Liver (tissue), 3 donors: ENCODE measurements at regions not wholly inside any gene's neighbourhood (a gene's known extent, or its start where the extent isn't known, plus 50 kb on each side); places are given as distances from the start of the nearest gene placed in this dataset.

Experiments used
- RAD21 ChIP-seq, 2 donors: IDR thresholded peaks; 2 replicates each; pipeline ENCODE4 v1.6.1; 2016; ENCODE audit warnings: antibody characterized with exemption in 2 of 2, mild to moderate bottlenecking in 2 of 2
- RXRA ChIP-seq, 2 donors: IDR thresholded peaks; 2 replicates each; pipeline ENCODE4 v1.6.1; 2017 to 2018; ENCODE audit warnings: antibody characterized with exemption in 2 of 2, mild to moderate bottlenecking in 1 of 2
- YY1 ChIP-seq: IDR thresholded peaks from 2 replicates; pipeline ENCODE4 v1.6.1; 2016; ENCODE audit warnings: antibody characterized with exemption, mild to moderate bottlenecking
- TF ChIP-seq, protein P1 (sequence below): fragments of 150-350 bp; IDR thresholded peaks from 2 replicates; pipeline ENCODE4 v1.5.1; 2017; ENCODE audit warnings: improper control_type of control experiment, low read depth, low read length; ENCODE audit not compliant: missing input control
- TF ChIP-seq, protein P2 (sequence below): IDR thresholded peaks from 2 replicates; pipeline ENCODE4 v1.6.1; 2016; ENCODE audit warnings: antibody characterized with exemption, mild to moderate bottlenecking
- TF ChIP-seq, protein P3 (sequence below): IDR thresholded peaks from 2 replicates; pipeline ENCODE4 v1.6.1; 2016; ENCODE audit warnings: antibody characterized with exemption
- TF ChIP-seq, protein P4 (sequence below): IDR thresholded peaks from 2 replicates; pipeline ENCODE4 v1.6.1; 2016; ENCODE audit warnings: antibody characterized with exemption
- donor health status: healthy.
- donor health status: healthy.

DNA sequence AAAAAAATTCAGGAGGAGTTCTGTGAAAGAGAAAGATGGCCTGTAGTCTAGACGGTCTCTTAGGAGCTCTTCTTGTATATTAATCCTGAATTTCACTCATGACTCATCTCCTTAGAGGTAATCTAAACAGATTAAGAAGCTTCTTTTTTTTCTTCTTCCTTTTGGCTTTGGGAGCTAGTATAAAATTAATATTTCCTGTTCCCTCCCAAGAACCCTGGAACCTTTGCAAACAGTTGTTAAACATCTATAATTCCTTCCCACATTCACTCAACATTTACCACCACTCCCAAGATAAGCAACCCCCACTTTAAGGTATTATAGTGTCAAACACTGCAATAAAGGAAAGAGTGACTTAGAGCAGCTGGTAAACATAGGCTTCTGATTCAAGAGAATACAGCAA lies 146.4 kb upstream of the EDNRA start:
- TF ChIP-seq, protein P1, sequence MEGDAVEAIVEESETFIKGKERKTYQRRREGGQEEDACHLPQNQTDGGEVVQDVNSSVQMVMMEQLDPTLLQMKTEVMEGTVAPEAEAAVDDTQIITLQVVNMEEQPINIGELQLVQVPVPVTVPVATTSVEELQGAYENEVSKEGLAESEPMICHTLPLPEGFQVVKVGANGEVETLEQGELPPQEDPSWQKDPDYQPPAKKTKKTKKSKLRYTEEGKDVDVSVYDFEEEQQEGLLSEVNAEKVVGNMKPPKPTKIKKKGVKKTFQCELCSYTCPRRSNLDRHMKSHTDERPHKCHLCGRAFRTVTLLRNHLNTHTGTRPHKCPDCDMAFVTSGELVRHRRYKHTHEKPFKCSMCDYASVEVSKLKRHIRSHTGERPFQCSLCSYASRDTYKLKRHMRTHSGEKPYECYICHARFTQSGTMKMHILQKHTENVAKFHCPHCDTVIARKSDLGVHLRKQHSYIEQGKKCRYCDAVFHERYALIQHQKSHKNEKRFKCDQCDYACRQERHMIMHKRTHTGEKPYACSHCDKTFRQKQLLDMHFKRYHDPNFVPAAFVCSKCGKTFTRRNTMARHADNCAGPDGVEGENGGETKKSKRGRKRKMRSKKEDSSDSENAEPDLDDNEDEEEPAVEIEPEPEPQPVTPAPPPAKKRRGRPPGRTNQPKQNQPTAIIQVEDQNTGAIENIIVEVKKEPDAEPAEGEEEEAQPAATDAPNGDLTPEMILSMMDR: no peak
- TF ChIP-seq, protein P2, sequence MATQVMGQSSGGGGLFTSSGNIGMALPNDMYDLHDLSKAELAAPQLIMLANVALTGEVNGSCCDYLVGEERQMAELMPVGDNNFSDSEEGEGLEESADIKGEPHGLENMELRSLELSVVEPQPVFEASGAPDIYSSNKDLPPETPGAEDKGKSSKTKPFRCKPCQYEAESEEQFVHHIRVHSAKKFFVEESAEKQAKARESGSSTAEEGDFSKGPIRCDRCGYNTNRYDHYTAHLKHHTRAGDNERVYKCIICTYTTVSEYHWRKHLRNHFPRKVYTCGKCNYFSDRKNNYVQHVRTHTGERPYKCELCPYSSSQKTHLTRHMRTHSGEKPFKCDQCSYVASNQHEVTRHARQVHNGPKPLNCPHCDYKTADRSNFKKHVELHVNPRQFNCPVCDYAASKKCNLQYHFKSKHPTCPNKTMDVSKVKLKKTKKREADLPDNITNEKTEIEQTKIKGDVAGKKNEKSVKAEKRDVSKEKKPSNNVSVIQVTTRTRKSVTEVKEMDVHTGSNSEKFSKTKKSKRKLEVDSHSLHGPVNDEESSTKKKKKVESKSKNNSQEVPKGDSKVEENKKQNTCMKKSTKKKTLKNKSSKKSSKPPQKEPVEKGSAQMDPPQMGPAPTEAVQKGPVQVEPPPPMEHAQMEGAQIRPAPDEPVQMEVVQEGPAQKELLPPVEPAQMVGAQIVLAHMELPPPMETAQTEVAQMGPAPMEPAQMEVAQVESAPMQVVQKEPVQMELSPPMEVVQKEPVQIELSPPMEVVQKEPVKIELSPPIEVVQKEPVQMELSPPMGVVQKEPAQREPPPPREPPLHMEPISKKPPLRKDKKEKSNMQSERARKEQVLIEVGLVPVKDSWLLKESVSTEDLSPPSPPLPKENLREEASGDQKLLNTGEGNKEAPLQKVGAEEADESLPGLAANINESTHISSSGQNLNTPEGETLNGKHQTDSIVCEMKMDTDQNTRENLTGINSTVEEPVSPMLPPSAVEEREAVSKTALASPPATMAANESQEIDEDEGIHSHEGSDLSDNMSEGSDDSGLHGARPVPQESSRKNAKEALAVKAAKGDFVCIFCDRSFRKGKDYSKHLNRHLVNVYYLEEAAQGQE: no peak
- TF ChIP-seq, protein P3, sequence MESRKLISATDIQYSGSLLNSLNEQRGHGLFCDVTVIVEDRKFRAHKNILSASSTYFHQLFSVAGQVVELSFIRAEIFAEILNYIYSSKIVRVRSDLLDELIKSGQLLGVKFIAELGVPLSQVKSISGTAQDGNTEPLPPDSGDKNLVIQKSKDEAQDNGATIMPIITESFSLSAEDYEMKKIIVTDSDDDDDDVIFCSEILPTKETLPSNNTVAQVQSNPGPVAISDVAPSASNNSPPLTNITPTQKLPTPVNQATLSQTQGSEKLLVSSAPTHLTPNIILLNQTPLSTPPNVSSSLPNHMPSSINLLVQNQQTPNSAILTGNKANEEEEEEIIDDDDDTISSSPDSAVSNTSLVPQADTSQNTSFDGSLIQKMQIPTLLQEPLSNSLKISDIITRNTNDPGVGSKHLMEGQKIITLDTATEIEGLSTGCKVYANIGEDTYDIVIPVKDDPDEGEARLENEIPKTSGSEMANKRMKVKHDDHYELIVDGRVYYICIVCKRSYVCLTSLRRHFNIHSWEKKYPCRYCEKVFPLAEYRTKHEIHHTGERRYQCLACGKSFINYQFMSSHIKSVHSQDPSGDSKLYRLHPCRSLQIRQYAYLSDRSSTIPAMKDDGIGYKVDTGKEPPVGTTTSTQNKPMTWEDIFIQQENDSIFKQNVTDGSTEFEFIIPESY: no peak
- TF ChIP-seq, protein P4, sequence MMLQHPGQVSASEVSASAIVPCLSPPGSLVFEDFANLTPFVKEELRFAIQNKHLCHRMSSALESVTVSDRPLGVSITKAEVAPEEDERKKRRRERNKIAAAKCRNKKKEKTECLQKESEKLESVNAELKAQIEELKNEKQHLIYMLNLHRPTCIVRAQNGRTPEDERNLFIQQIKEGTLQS: no peak
- TF ChIP-seq YY1: no peak
- TF ChIP-seq RAD21 (IDR thresholded peaks at IDR 0.05): no peak
- no peak for TF ChIP-seq RXRA (IDR thresholded peaks at IDR 0.05)
